ENCODE measurements at regions not wholly inside any gene's neighbourhood (a gene's known extent, or its start where the extent isn't known, plus 50 kb on each side); places are given as distances from the start of the nearest gene placed in this dataset.

- TF ChIP-seq CTCF (IDR thresholded peaks at IDR 0.05) (no peak), POLR2A (IDR thresholded peaks at IDR 0.05) (no peak)
These were observed 264.5 kb downstream of the EIPR1 start for GRCh38 chr2:3113122-3113521.
